ENCODE measurements at regions not wholly inside any gene's neighbourhood (a gene's known extent, or its start where the extent isn't known, plus 50 kb on each side); places are given as distances from the start of the nearest gene placed in this dataset.

- no peaks in the 10 kb centered on the region for H3K4me1 Mint-ChIP-seq
- no peak for DNase-seq
- TF ChIP-seq CTCF (IDR thresholded peaks at IDR 0.05): no peak
- H3K4me2 ChIP-seq (replicated peaks; ENCODE audit: extremely low read depth, low read length, poor library complexity, severe bottlenecking): no peak overlapping the region
- H3K27me3 Mint-ChIP-seq (ENCODE audit: low read depth in 3 of 3): peaks cover 0 to 2% (median 1%) of the 10 kb centered on the region in 3 donors
- H3K36me3 ChIP-seq (replicated peaks in 1 of 2; ENCODE audit: control insufficient read depth in 1 of 2, insufficient read depth in 2 of 2, low read length in 2 of 2): no peaks in the 10 kb centered on the region
- H3K27me3 ChIP-seq (ENCODE audit: control insufficient read depth in 2 of 2, insufficient read depth in 2 of 2, low read length in 2 of 2): no peaks in the 10 kb centered on the region
- no peak overlapping the region for H3K4me3 Mint-ChIP-seq
- H3K27ac Mint-ChIP-seq: no peak overlapping the region
- peaks cover 0 to 9% of the 10 kb centered on the region in 2 donors for H3K9me3 ChIP-seq (replicated peaks in 1 of 2; ENCODE audit: control insufficient read depth in 1 of 2, insufficient read depth in 1 of 2, low read length in 2 of 2)
- H3K9ac ChIP-seq (ENCODE audit: insufficient read depth, low read length, poor library complexity, severe bottlenecking): no peak overlapping the region
- WGBS (ENCODE audit: insufficient coverage): no CpG with 5 or more reads among the region's 2 CpGs
- intact Hi-C loops (cut with micrococcal nuclease): no loop called here
- no peaks in the 10 kb centered on the region for H3K36me3 Mint-ChIP-seq
- H3K79me2 ChIP-seq (ENCODE audit: insufficient read depth, low read length): no peaks in the 10 kb centered on the region
- H4K20me1 ChIP-seq (ENCODE audit: insufficient read depth, low read length): no peaks in the 10 kb centered on the region
- no peaks in the 10 kb centered on the region for H3K4me1 ChIP-seq (ENCODE audit: control insufficient read depth in 1 of 2, insufficient read depth in 2 of 2, low read length in 2 of 2)
- no peak overlapping the region for H2AFZ ChIP-seq (ENCODE audit: insufficient read depth, low read depth, low read length, poor library complexity, severe bottlenecking)
- no peak overlapping the region for H3K27ac ChIP-seq (ENCODE audit: low read depth in 1 of 2, low read length in 2 of 2)
- peaks cover 0 to 16% (median 6%) of the 10 kb centered on the region in 7 donors for H3K9me3 Mint-ChIP-seq
- no peak overlapping the region for H3K4me3 ChIP-seq (replicated peaks in 1 of 3; ENCODE audit: low read depth in 2 of 3, low read length in 3 of 3)
These were observed 271.1 kb downstream of the TRIM36 start for GRCh38 chr5:114898602-114899001.

- H3K4me2 ChIP-seq (replicated peaks; ENCODE audit: extremely low read depth, low read length, poor library complexity, severe bottlenecking): no peak overlapping the region
- H3K4me1 ChIP-seq (ENCODE audit: control insufficient read depth in 1 of 2, insufficient read depth in 2 of 2, low read length in 2 of 2): no peaks in the 10 kb centered on the region
- intact Hi-C loops (cut with micrococcal nuclease): no loop called here
- H3K27me3 ChIP-seq (ENCODE audit: control insufficient read depth in 2 of 2, insufficient read depth in 2 of 2, low read length in 2 of 2): no peaks in the 10 kb centered on the region
- no peak overlapping the region for H3K9ac ChIP-seq (ENCODE audit: insufficient read depth, low read length, poor library complexity, severe bottlenecking)
- H3K79me2 ChIP-seq (ENCODE audit: insufficient read depth, low read length): no peaks in the 10 kb centered on the region
- Mint-ChIP-seq H3K9me3 (peaks cover 4 to 20% (median 10%) of the 10 kb centered on the region in 7 donors), H3K36me3 (no peaks in the 10 kb centered on the region), H3K27ac (no peak overlapping the region), H3K4me1 (no peaks in the 10 kb centered on the region), H3K4me3 (no peak overlapping the region), H3K27me3 (ENCODE audit: low read depth in 3 of 3) (peaks cover 0 to 3% (median 1%) of the 10 kb centered on the region in 3 donors)
- DNase-seq: no peak
- no peak overlapping the region for H3K4me3 ChIP-seq (replicated peaks in 1 of 3; ENCODE audit: low read depth in 2 of 3, low read length in 3 of 3)
- H3K36me3 ChIP-seq (replicated peaks in 1 of 2; ENCODE audit: control insufficient read depth in 1 of 2, insufficient read depth in 2 of 2, low read length in 2 of 2): no peaks in the 10 kb centered on the region
- WGBS (ENCODE audit: insufficient coverage): no CpG with 5 or more reads among the region's 2 CpGs
- no peak for TF ChIP-seq CTCF (IDR thresholded peaks at IDR 0.05)
- no peak overlapping the region for H3K27ac ChIP-seq (ENCODE audit: low read depth in 1 of 2, low read length in 2 of 2)
- H3K9me3 ChIP-seq (replicated peaks in 1 of 2; ENCODE audit: control insufficient read depth in 1 of 2, insufficient read depth in 1 of 2, low read length in 2 of 2): no peaks in the 10 kb centered on the region
- no peak overlapping the region for H2AFZ ChIP-seq (ENCODE audit: insufficient read depth, low read depth, low read length, poor library complexity, severe bottlenecking)
- H4K20me1 ChIP-seq (ENCODE audit: insufficient read depth, low read length): no peaks in the 10 kb centered on the region
These were observed 286.0 kb downstream of the TRIM36 start for GRCh38 chr5:114883675-114884074.
